Inflammatory macrophage treated with lipopolysaccharide for 1 hour (primary cell): ENCODE measurements at regions not wholly inside any gene's neighbourhood (a gene's known extent, or its start where the extent isn't known, plus 50 kb on each side); places are given as distances from the start of the nearest gene placed in this dataset.
A peak's percentile ranks its signal among the peaks of the same experiment; 100 is the strongest.

Source experiments
- DNase-seq, 2 donors: peaks; one replicate each; pipeline ENCODE4 v3.0.0-alpha.2; 2020 to 2022

GRCh38 chr10:10872764-10873163, 144.9 kb upstream of the CELF2 start:
- no peak for DNase-seq

- no peak for DNase-seq
Measured at GRCh38 chr10:10873289-10873688, 144.4 kb upstream of the CELF2 start.

GRCh38 chr10:10873915-10874314, 143.8 kb upstream of the CELF2 start:
- DNase-seq: no peak

- DNase-seq: no peak
Measured at GRCh38 chr10:10878963-10879362, 138.7 kb upstream of the CELF2 start.

- DNase-seq: no peak
Measured at GRCh38 chr10:10881117-10881813, 136.4 kb upstream of the CELF2 start.

- DNase-seq: no peak
Measured at GRCh38 chr10:10883737-10884136, 133.9 kb upstream of the CELF2 start.

- DNase-seq: no peak
Measured at GRCh38 chr10:10886861-10887531, 130.7 kb upstream of the CELF2 start.

- no peak for DNase-seq
Measured at GRCh38 chr10:10891124-10892082, 126.3 kb upstream of the CELF2 start.

- DNase-seq: no peak
Measured at GRCh38 chr10:10892290-10892875, 125.3 kb upstream of the CELF2 start.

GRCh38 chr10:10897400-10897799, 120.3 kb upstream of the CELF2 start:
- no peak for DNase-seq

- peak in 1 of 2 donors; percentile 10 for DNase-seq
Measured at GRCh38 chr10:10901906-10902305, 115.8 kb upstream of the CELF2 start.

GRCh38 chr10:10902951-10903350, 114.7 kb upstream of the CELF2 start:
- no peak for DNase-seq

- no peak for DNase-seq
Measured at GRCh38 chr10:10903620-10904019, 114.1 kb upstream of the CELF2 start.

GRCh38 chr10:10910634-10911033, 107.0 kb upstream of the CELF2 start:
- DNase-seq: no peak

GRCh38 chr10:10911035-10911434, 106.6 kb upstream of the CELF2 start:
- no peak for DNase-seq

- peak; percentile 25 to 38 for DNase-seq
Measured at GRCh38 chr10:10911471-10911921, 106.2 kb upstream of the CELF2 start.

- peak in 1 of 2 donors; percentile 6 for DNase-seq
Measured at GRCh38 chr10:10914144-10914543, 103.5 kb upstream of the CELF2 start.

GRCh38 chr10:10915215-10915614, 102.5 kb upstream of the CELF2 start:
- no peak for DNase-seq

GRCh38 chr10:10917031-10917430, 100.6 kb upstream of the CELF2 start:
- DNase-seq: no peak

GRCh38 chr10:10919976-10920375, 97.7 kb upstream of the CELF2 start:
- no peak for DNase-seq

GRCh38 chr10:10921826-10922461, 95.7 kb upstream of the CELF2 start:
- no peak for DNase-seq

- DNase-seq: no peak
Measured at GRCh38 chr10:10923029-10923651, 94.5 kb upstream of the CELF2 start.
